H7 (cell line): ENCODE measurements at regions not wholly inside any gene's neighbourhood (a gene's known extent, or its start where the extent isn't known, plus 50 kb on each side); places are given as distances from the start of the nearest gene placed in this dataset.
A peak's percentile ranks its signal among the peaks of the same experiment; 100 is the strongest.

Experiments
- DNase-seq: peaks from one replicate; pipeline ENCODE4 v3.0.0; 2012
- H3K27me3 ChIP-seq: 2 replicates; pipeline ENCODE4 v1.6.0; 2011; ENCODE audit warnings: mild to moderate bottlenecking, low read length; ENCODE audit not compliant: control insufficient read depth, insufficient read depth
- H3K36me3 ChIP-seq: replicated peaks from 2 replicates; pipeline ENCODE4 v1.5.1; 2011; ENCODE audit warnings: low read length; ENCODE audit not compliant: control insufficient read depth, insufficient read depth
- H3K4me3 ChIP-seq: 2 replicates; pipeline ENCODE4 v1.5.1; 2011; ENCODE audit warnings: low read depth, mild to moderate bottlenecking, control low read depth, low read length, moderate library complexity; ENCODE audit not compliant: insufficient read depth

- Histone ChIP-seq H3K4me3 (no peak overlapping the region), H3K36me3 (no peaks in the 10 kb centered on the region), H3K27me3 (no peaks in the 10 kb centered on the region)
- no peak for DNase-seq
These were observed 65.4 kb upstream of the WDFY2 start for GRCh38 chr13:51518827-51519226.

DNA sequence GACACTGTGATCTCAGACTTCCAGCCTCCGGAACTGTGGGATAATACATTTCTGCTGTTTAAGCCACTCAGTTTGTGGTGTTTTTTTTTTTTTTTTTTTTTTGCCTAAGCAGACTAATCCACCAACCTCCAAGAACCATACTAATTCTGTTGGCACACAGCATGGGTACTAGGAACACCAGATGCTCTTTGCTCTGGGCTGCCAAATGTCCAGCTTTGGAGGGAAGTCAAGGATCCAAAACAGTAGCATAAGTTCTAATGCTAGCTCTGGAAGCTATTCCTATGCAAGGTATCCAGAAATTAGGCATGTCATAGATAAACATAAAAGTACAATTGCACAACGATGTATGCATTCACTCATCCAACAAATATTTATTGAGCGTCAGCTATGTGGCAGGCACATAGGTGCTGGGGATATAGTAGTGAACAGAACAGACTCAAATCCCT lies 64.5 kb upstream of the WDFY2 start:
- Histone ChIP-seq H3K36me3 (no peaks in the 10 kb centered on the region), H3K27me3 (no peaks in the 10 kb centered on the region), H3K4me3 (no peak overlapping the region)
- DNase-seq, result no peak

DNA sequence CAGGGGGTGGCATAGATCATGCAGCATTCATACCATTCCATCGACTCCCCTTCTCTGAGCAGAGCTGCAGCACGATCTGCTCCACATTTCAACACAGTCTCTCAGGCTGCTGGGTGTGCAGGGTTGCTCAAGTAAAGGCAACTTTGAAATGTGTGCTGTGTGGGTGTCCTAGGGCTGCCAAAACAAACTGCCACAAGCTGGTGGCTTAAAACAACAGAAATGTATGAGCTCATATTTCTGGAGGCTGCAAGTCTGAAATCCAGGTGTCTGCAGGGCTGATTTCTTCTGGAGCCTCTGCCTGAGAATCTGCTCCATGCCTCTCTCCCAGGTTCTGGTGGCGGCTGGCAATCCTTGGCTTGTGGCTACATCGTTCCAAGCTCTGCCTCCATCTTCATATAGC lies 63.7 kb upstream of the WDFY2 start:
- no peak for DNase-seq
- H3K27me3 ChIP-seq, result no peaks in the 10 kb centered on the region
- no peak overlapping the region for H3K4me3 ChIP-seq

GRCh38 chr13:51523082-51523518 lies 61.2 kb upstream of the WDFY2 start:
- H3K27me3 ChIP-seq, result no peaks in the 10 kb centered on the region
- no peak for DNase-seq
- no peaks in the 10 kb centered on the region for H3K36me3 ChIP-seq
- no peak overlapping the region for H3K4me3 ChIP-seq

More for the DNA sequence above, 63.7 kb upstream of the WDFY2 start:
- H3K36me3 ChIP-seq, result no peaks in the 10 kb centered on the region

DNA sequence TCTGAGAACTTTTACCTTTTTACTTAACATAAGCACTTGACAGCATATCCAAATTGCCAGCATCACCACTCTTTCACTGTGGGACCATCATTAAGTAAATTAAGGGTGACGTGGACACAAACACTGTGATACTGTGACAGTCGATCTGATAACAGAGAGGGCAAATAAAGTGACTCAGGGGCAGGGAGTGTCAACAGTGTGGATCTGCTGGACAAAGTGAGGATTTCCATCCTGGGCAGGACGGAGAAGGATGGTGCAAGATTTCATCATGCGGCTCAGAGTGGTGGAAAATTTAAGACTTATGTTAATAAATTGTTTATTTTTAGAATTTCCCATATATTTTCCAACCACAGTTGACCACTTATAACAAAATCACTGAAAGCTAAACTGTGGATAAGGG lies 60.0 kb upstream of the WDFY2 start:
- no peak overlapping the region for H3K4me3 ChIP-seq
- H3K36me3 ChIP-seq, result no peaks in the 10 kb centered on the region
- no peaks in the 10 kb centered on the region for H3K27me3 ChIP-seq
- DNase-seq, result no peak

DNA sequence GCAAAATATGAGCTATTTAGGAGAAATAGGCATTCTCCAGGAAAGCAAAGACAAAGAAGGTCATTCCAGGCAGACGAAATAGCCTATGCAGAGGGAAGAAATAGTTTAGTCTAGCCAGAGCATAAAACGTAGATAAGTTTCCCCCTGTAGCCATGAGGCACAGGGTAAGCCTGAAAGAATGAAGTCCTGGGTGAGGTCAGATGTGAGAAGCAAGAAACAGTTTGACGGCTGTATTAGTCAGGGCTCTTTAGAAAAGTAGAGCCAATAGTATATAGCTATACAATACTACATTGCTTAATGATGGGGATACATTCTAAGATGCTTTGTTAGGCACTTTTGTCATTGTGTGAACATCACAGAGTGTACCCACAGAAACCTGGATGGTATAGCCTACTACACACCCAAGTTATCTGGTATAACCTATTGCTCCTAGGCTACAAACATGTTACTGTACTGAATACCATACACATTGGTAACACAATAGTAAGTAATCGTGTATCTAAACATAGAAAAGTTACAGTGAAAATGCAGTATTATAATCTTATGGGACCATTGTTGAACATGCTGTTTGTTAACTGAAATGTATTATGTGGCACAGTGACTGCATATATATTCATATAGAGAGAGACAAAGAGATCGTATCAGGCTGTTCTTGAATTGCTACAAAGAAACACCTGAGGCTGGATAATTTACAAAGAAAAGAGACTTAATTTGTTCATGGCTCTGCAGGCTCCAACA lies 59.3 kb upstream of the WDFY2 start:
- DNase-seq, result no peak
- H3K36me3 ChIP-seq, result no peaks in the 10 kb centered on the region
- H3K4me3 ChIP-seq, result no peak overlapping the region
- no peaks in the 10 kb centered on the region for H3K27me3 ChIP-seq

GRCh38 chr13:51525567-51526167 lies 58.6 kb upstream of the WDFY2 start:
- Histone ChIP-seq H3K4me3 (no peak overlapping the region), H3K27me3 (no peaks in the 10 kb centered on the region), H3K36me3 (no peaks in the 10 kb centered on the region)
- no peak for DNase-seq

DNA sequence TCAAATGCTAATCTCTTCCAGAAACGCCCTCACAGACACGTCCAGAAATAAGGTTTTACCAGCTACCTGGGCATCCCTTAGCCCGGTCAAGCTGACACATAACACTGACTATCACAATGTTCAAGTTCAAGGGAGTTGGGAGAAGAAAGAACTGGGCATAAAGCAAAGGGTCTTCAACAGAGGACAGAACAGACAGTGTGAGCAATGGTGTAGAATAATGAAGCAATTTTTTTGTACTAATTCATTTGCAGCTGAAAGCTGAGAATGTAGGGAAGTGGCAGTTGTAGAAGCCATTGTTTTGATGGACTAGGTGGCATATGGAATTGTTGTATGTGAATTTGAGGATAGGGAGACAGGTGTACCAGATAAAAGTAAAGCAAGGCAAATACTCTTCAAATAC lies 58.1 kb upstream of the WDFY2 start:
- no peaks in the 10 kb centered on the region for H3K36me3 ChIP-seq
- H3K27me3 ChIP-seq, result no peaks in the 10 kb centered on the region
- no peak overlapping the region for H3K4me3 ChIP-seq
- no peak for DNase-seq

- peak; percentile 7 for DNase-seq
- no peaks in the 10 kb centered on the region for H3K36me3 ChIP-seq
- no peaks in the 10 kb centered on the region for H3K27me3 ChIP-seq
- H3K4me3 ChIP-seq, result no peak overlapping the region
These were observed 51.5 kb upstream of the WDFY2 start for GRCh38 chr13:51532736-51533197.

DNA sequence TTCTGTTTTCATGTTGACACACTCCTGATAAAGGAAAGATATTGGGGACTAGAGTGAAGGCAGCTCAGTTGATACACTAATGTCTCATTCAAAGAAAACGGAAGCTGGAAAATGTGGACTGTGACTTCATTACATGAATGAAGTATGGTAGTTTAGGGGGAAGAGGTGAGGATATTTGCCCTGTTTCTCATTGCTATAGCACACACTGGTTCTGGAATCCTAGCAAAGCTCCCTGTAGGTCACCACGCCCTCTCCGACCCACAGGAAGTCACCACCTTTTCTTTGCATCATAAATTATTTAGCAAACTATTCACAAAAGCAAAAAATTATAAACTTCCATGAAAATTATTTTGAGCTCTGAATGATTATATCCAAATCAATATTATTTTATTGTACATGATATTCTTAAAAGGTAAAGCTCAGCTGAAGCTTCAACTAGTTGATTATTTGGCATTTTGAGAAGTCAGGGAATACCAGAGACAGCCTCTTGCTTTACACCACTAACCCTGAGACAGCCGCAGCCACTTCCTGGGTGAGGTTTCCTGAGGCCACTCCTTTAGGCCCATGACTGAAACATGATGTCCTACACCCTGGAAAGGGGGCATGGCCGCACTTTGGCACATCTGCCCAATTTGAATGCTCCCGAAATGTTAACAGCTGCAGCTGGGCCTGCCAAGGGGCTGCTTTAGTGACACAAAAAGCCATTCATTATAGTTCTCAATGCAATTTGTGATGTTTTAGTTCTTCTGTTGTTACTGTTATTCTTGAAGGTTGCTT lies 50.0 kb upstream of the WDFY2 start:
- no peaks in the 10 kb centered on the region for H3K27me3 ChIP-seq
- DNase-seq, result no peak
- no peaks in the 10 kb centered on the region for H3K36me3 ChIP-seq
- no peak overlapping the region for H3K4me3 ChIP-seq
